ENCODE measurements at regions not wholly inside any gene's neighbourhood (a gene's known extent, or its start where the extent isn't known, plus 50 kb on each side); places are given as distances from the start of the nearest gene placed in this dataset.

GRCh38 chr10:63055705-63056104 lies 77.4 kb upstream of the NRBF2 start:
- no peaks in the 10 kb centered on the region for H3K36me3 ChIP-seq (ENCODE audit: control insufficient read depth, insufficient read depth, low read length)
- H3K4me1 ChIP-seq: no peaks in the 10 kb centered on the region
- CTCF ChIA-PET: no interaction called here
- no peak for DNase-seq
- 0 out of 2 replicates have a peak, but pooled peaks cover 2% of the 10 kb centered on the region for H3K9me3 ChIP-seq
- no TSS peak for BruUV-seq (replicated peaks)
- Mint-ChIP-seq H3K9me3 (ENCODE audit: unreplicated experiment) (no peaks in the 10 kb centered on the region), H3K36me3 (ENCODE audit: insufficient read depth, unreplicated experiment) (no peaks in the 10 kb centered on the region), H3K27ac (ENCODE audit: unreplicated experiment) (no peak overlapping the region), H3K27me3 (ENCODE audit: insufficient read depth, unreplicated experiment) (peaks cover 21% of the 10 kb centered on the region), H3K4me3 (ENCODE audit: unreplicated experiment) (no peak overlapping the region), H3K4me1 (ENCODE audit: low read depth, unreplicated experiment) (no peaks in the 10 kb centered on the region)
- no peak overlapping the region for H3K4me3 ChIP-seq (ENCODE audit: low read depth, low read length)
- 0 out of 2 replicates have a peak, but pooled peaks cover 1% of the 10 kb centered on the region for H3K27me3 ChIP-seq (replicated peaks; ENCODE audit: control insufficient read depth, insufficient read depth, low read length)
- no peak for TF ChIP-seq CTCF (IDR thresholded peaks at IDR 0.05; ENCODE audit: insufficient read depth in 1 of 2, low read depth in 1 of 2, low read length in 1 of 2, severe bottlenecking in 1 of 2, unreplicated experiment in 1 of 2)
- POLR2A ChIA-PET: no interaction called here
- intact Hi-C loops (cut with micrococcal nuclease; ENCODE audit: unreplicated experiment): no loop called here

- TF ChIP-seq CTCF (IDR thresholded peaks at IDR 0.05; ENCODE audit: insufficient read depth in 1 of 2, low read depth in 1 of 2, low read length in 1 of 2, severe bottlenecking in 1 of 2, unreplicated experiment in 1 of 2): no peak
- H3K36me3 Mint-ChIP-seq (ENCODE audit: insufficient read depth, unreplicated experiment): no peaks in the 10 kb centered on the region
- intact Hi-C loops (cut with micrococcal nuclease; ENCODE audit: unreplicated experiment): no loop called here
- no peak for DNase-seq
- no peaks in the 10 kb centered on the region for H3K36me3 ChIP-seq (ENCODE audit: control insufficient read depth, insufficient read depth, low read length)
- H3K27ac Mint-ChIP-seq (ENCODE audit: unreplicated experiment): no peak overlapping the region
- H3K27me3 Mint-ChIP-seq (ENCODE audit: insufficient read depth, unreplicated experiment): peaks cover 20% of the 10 kb centered on the region
- H3K4me1 Mint-ChIP-seq (ENCODE audit: low read depth, unreplicated experiment): no peaks in the 10 kb centered on the region
- 0 out of 2 replicates have a peak, but pooled peaks cover 2% of the 10 kb centered on the region for H3K9me3 ChIP-seq
- no TSS peak for BruUV-seq (replicated peaks)
- H3K4me3 ChIP-seq (ENCODE audit: low read depth, low read length): no peak overlapping the region
- ChIA-PET POLR2A (no interaction called here), CTCF (interaction anchor here (0.6 kb wide), 1 partner anchor 110 kb away, joined by 3 read pairs; no protein-coding TSS in a partner anchor)
- no peaks in the 10 kb centered on the region for H3K4me1 ChIP-seq
- H3K27me3 ChIP-seq (replicated peaks; ENCODE audit: control insufficient read depth, insufficient read depth, low read length): 0 out of 2 replicates have a peak, but pooled peaks cover 1% of the 10 kb centered on the region
- H3K9me3 Mint-ChIP-seq (ENCODE audit: unreplicated experiment): no peaks in the 10 kb centered on the region
- H3K4me3 Mint-ChIP-seq (ENCODE audit: unreplicated experiment): no peak overlapping the region
Measured at GRCh38 chr10:63054889-63055611, 78.1 kb upstream of the NRBF2 start.

- CTCF ChIA-PET: interaction anchor here (1.1 kb wide), 1 partner anchor 560 kb away, joined by 3 read pairs; no protein-coding TSS in a partner anchor
- POLR2A ChIA-PET: no interaction called here
- intact Hi-C loops (cut with micrococcal nuclease; ENCODE audit: unreplicated experiment): no loop called here
- H3K36me3 Mint-ChIP-seq (ENCODE audit: insufficient read depth, unreplicated experiment): no peaks in the 10 kb centered on the region
- no peak overlapping the region for H3K27ac Mint-ChIP-seq (ENCODE audit: unreplicated experiment)
- Histone ChIP-seq H3K27me3 (replicated peaks; ENCODE audit: control insufficient read depth, insufficient read depth, low read length) (0 out of 2 replicates have a peak, but pooled peaks cover 1% of the 10 kb centered on the region), H3K4me3 (ENCODE audit: low read depth, low read length) (no peak overlapping the region), H3K36me3 (ENCODE audit: control insufficient read depth, insufficient read depth, low read length) (no peaks in the 10 kb centered on the region), H3K9me3 (0 out of 2 replicates have a peak, but pooled peaks cover 2% of the 10 kb centered on the region), H3K4me1 (no peaks in the 10 kb centered on the region)
- peaks cover 29% of the 10 kb centered on the region for H3K27me3 Mint-ChIP-seq (ENCODE audit: insufficient read depth, unreplicated experiment)
- no peak for TF ChIP-seq CTCF (IDR thresholded peaks at IDR 0.05; ENCODE audit: insufficient read depth in 1 of 2, low read depth in 1 of 2, low read length in 1 of 2, severe bottlenecking in 1 of 2, unreplicated experiment in 1 of 2)
- no TSS peak for BruUV-seq (replicated peaks)
- no peaks in the 10 kb centered on the region for H3K4me1 Mint-ChIP-seq (ENCODE audit: low read depth, unreplicated experiment)
- H3K4me3 Mint-ChIP-seq (ENCODE audit: unreplicated experiment): no peak overlapping the region
- H3K9me3 Mint-ChIP-seq (ENCODE audit: unreplicated experiment): no peaks in the 10 kb centered on the region
- DNase-seq: no peak
Measured at GRCh38 chr10:63052083-63052482, 81.0 kb upstream of the NRBF2 start.
